ENCODE measurements at regions not wholly inside any gene's neighbourhood (a gene's known extent, or its start where the extent isn't known, plus 50 kb on each side); places are given as distances from the start of the nearest gene placed in this dataset.
"Not testable (repeated sequence)": the region's sequence is repeated elsewhere in the genome, so short reads cannot be mapped to it uniquely, and the experiment has no call there.

- H3K36me3 Mint-ChIP-seq: peaks cover 3% of the 10 kb centered on the region
- H3K4me1 Mint-ChIP-seq (ENCODE audit: low read depth in 2 of 2): no peaks in the 10 kb centered on the region
- DNase-seq (ENCODE audit: low spot score) (no peak), ATAC-seq (no peak)
- H3K27ac Mint-ChIP-seq: no peak overlapping the region
- H3K27me3 Mint-ChIP-seq: peaks cover 26 to 33% of the 10 kb centered on the region in 2 donors
- no peak overlapping the region for H3K4me3 Mint-ChIP-seq
- peaks cover 2% of the 10 kb centered on the region for H3K9me3 Mint-ChIP-seq
Measured at GRCh38 chr3:130800829-130801228, 54.2 kb upstream of the PIK3R4 start.

GRCh38 chr3:130801473-130801872 lies 54.8 kb upstream of the PIK3R4 start:
- H3K4me1 Mint-ChIP-seq (ENCODE audit: low read depth in 2 of 2): no peaks in the 10 kb centered on the region
- H3K4me3 Mint-ChIP-seq: no peak overlapping the region
- H3K36me3 Mint-ChIP-seq: peaks cover 6% of the 10 kb centered on the region
- ATAC-seq (no peak), DNase-seq (ENCODE audit: low spot score) (no peak)
- H3K27me3 Mint-ChIP-seq: peaks cover 27 to 36% of the 10 kb centered on the region in 2 donors
- no peak overlapping the region for H3K27ac Mint-ChIP-seq
- H3K9me3 Mint-ChIP-seq: peaks cover 2% of the 10 kb centered on the region

DNA sequence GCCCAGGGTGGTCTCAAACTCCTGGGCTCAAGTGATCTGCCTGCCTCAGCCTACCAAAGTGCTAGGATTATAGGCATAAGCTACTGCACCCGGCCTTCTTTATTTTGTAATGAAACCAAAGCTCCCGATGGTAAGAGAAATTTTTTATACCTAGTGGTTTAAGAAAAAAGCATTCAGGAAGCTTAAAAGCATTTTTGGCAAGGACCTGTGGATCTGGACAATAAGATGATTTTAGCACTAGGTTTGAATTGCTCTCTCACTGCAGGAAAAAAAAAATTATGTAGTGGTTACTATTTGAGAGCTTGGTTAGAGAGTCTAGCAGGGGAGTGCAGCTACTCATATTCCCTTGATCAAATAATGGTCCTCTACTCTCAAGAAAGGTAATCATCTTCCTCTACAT lies 64.9 kb upstream of the PIK3R4 start:
- no peaks in the 10 kb centered on the region for H3K36me3 Mint-ChIP-seq
- ATAC-seq (no peak), DNase-seq (ENCODE audit: low spot score) (no peak)
- H3K27ac Mint-ChIP-seq: no peak overlapping the region
- H3K4me1 Mint-ChIP-seq (ENCODE audit: low read depth in 2 of 2): no peaks in the 10 kb centered on the region
- no peak overlapping the region for H3K4me3 Mint-ChIP-seq
- H3K27me3 Mint-ChIP-seq: peaks cover 10 to 13% of the 10 kb centered on the region in 2 donors
- H3K9me3 Mint-ChIP-seq: no peaks in the 10 kb centered on the region

GRCh38 chr3:130814691-130815472 lies 68.3 kb upstream of the PIK3R4 start:
- ATAC-seq (peak in 1 of 2 donors; percentile 45), DNase-seq (ENCODE audit: low spot score) (no peak)
- H3K27me3 Mint-ChIP-seq: peaks cover 7 to 19% of the 10 kb centered on the region in 2 donors
- H3K36me3 Mint-ChIP-seq: no peaks in the 10 kb centered on the region
- no peaks in the 10 kb centered on the region for H3K9me3 Mint-ChIP-seq
- H3K4me1 Mint-ChIP-seq (ENCODE audit: low read depth in 2 of 2): no peaks in the 10 kb centered on the region
- no peak overlapping the region for H3K4me3 Mint-ChIP-seq
- no peak overlapping the region for H3K27ac Mint-ChIP-seq

- Mint-ChIP-seq H3K27me3 (peaks cover 7 to 22% of the 10 kb centered on the region in 2 donors), H3K27ac (no peak overlapping the region), H3K4me3 (no peak overlapping the region), H3K36me3 (no peaks in the 10 kb centered on the region), H3K4me1 (ENCODE audit: low read depth in 2 of 2) (no peaks in the 10 kb centered on the region), H3K9me3 (no peaks in the 10 kb centered on the region)
- ATAC-seq (no peak), DNase-seq (ENCODE audit: low spot score) (no peak)
Measured at GRCh38 chr3:130816561-130817445, 70.2 kb upstream of the PIK3R4 start.

DNA sequence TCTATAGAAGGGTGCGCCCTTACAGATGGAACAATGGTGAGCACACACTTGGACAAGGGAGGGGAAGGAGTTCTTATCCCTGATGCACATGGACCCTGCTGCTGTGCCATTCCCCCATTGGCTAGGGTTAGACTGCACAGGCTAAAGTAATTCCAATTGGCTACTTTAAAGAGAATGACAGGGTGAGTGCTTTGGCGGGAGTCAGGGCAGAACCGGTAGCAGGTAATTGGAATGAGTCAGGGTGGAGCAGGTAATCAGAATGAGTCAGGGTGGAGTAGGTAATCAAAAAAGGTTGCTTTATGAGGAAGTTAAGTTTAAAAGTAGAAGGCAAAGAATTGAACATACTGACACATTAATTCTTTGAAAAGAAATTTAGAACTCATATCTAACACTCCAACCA lies 71.4 kb upstream of the PIK3R4 start:
- DNase-seq (ENCODE audit: low spot score); H3K9me3 Mint-ChIP-seq; H3K4me1 Mint-ChIP-seq (ENCODE audit: low read depth in 2 of 2); ATAC-seq; H3K4me3 Mint-ChIP-seq; H3K36me3 Mint-ChIP-seq; H3K27ac Mint-ChIP-seq: not testable (repeated sequence)
- H3K27me3 Mint-ChIP-seq: peaks cover 5 to 16% of the 10 kb centered on the region in 2 donors

GRCh38 chr3:130820976-130821375 lies 72.9 kb upstream of the ATP2C1 start:
- no peak for DNase-seq (ENCODE audit: low spot score)
- Mint-ChIP-seq H3K4me1 (ENCODE audit: low read depth in 2 of 2) (no peaks in the 10 kb centered on the region), H3K4me3 (no peak overlapping the region), H3K9me3 (no peaks in the 10 kb centered on the region), H3K36me3 (no peaks in the 10 kb centered on the region), H3K27ac (no peak overlapping the region), H3K27me3 (peaks cover 13 to 16% of the 10 kb centered on the region in 2 donors)
- peak; percentile 56 for ATAC-seq

- H3K27me3 Mint-ChIP-seq: peaks cover 10 to 16% of the 10 kb centered on the region in 2 donors
- DNase-seq (ENCODE audit: low spot score): no peak
- no peaks in the 10 kb centered on the region for H3K4me1 Mint-ChIP-seq (ENCODE audit: low read depth in 2 of 2)
- H3K9me3 Mint-ChIP-seq: no peaks in the 10 kb centered on the region
- H3K27ac Mint-ChIP-seq: no peak overlapping the region
- no peak overlapping the region for H3K4me3 Mint-ChIP-seq
- no peaks in the 10 kb centered on the region for H3K36me3 Mint-ChIP-seq
- no peak for ATAC-seq
Measured at GRCh38 chr3:130821806-130822205, 72.1 kb upstream of the ATP2C1 start.

GRCh38 chr3:130823241-130823884 lies 70.5 kb upstream of the ATP2C1 start:
- Mint-ChIP-seq H3K4me3 (no peak overlapping the region), H3K4me1 (ENCODE audit: low read depth in 2 of 2) (no peaks in the 10 kb centered on the region), H3K36me3 (no peaks in the 10 kb centered on the region), H3K9me3 (no peaks in the 10 kb centered on the region), H3K27ac (no peak overlapping the region), H3K27me3 (peaks cover 10 to 16% of the 10 kb centered on the region in 2 donors)
- no peak for ATAC-seq
- no peak for DNase-seq (ENCODE audit: low spot score)

- H3K36me3 Mint-ChIP-seq: no peaks in the 10 kb centered on the region
- ATAC-seq (no peak), DNase-seq (ENCODE audit: low spot score) (no peak)
- no peak overlapping the region for H3K27ac Mint-ChIP-seq
- H3K4me3 Mint-ChIP-seq: no peak overlapping the region
- H3K4me1 Mint-ChIP-seq (ENCODE audit: low read depth in 2 of 2): no peaks in the 10 kb centered on the region
- H3K27me3 Mint-ChIP-seq: peaks cover 10 to 12% of the 10 kb centered on the region in 2 donors
- no peaks in the 10 kb centered on the region for H3K9me3 Mint-ChIP-seq
Measured at GRCh38 chr3:130823996-130824395, 69.9 kb upstream of the ATP2C1 start.

GRCh38 chr3:130825762-130826299 lies 68.1 kb upstream of the ATP2C1 start:
- no peak for DNase-seq (ENCODE audit: low spot score)
- no peak overlapping the region for H3K27ac Mint-ChIP-seq
- ATAC-seq: no peak
- H3K27me3 Mint-ChIP-seq: peaks cover 4 to 9% of the 10 kb centered on the region in 2 donors
- H3K36me3 Mint-ChIP-seq: no peaks in the 10 kb centered on the region
- no peaks in the 10 kb centered on the region for H3K4me1 Mint-ChIP-seq (ENCODE audit: low read depth in 2 of 2)
- no peaks in the 10 kb centered on the region for H3K9me3 Mint-ChIP-seq
- H3K4me3 Mint-ChIP-seq: no peak overlapping the region

GRCh38 chr3:130826516-130827182 lies 67.2 kb upstream of the ATP2C1 start:
- no peak for DNase-seq (ENCODE audit: low spot score)
- ATAC-seq: no peak
- Mint-ChIP-seq H3K27ac (no peak overlapping the region), H3K36me3 (no peaks in the 10 kb centered on the region), H3K27me3 (peaks cover 11 to 12% of the 10 kb centered on the region in 2 donors), H3K4me1 (ENCODE audit: low read depth in 2 of 2) (no peaks in the 10 kb centered on the region), H3K4me3 (no peak overlapping the region), H3K9me3 (no peaks in the 10 kb centered on the region)

- H3K4me3 Mint-ChIP-seq: no peak overlapping the region
- ATAC-seq: no peak
- H3K9me3 Mint-ChIP-seq: no peaks in the 10 kb centered on the region
- H3K27me3 Mint-ChIP-seq: peaks cover 13 to 16% of the 10 kb centered on the region in 2 donors
- no peaks in the 10 kb centered on the region for H3K4me1 Mint-ChIP-seq (ENCODE audit: low read depth in 2 of 2)
- H3K36me3 Mint-ChIP-seq: no peaks in the 10 kb centered on the region
- DNase-seq (ENCODE audit: low spot score): no peak
- no peak overlapping the region for H3K27ac Mint-ChIP-seq
Measured at GRCh38 chr3:130827486-130827885, 66.4 kb upstream of the ATP2C1 start.

Data from natural killer cell treated with Interleukin-12 subunit alpha and Interleukin-12 subunit beta and Interleukin-15 and Interleukin-18, amount 100 ng/mL, for 72 hours (primary cell).